Gastrocnemius medialis (tissue), 4 donors: ENCODE measurements at regions not wholly inside any gene's neighbourhood (a gene's known extent, or its start where the extent isn't known, plus 50 kb on each side); places are given as distances from the start of the nearest gene placed in this dataset.

Experiments
- CTCF ChIP-seq, 5 experiments: fragments of 450-650 bp in 3 of 5; fragments of 200-600 bp in 2 of 5; sonication (generic) in 2 of 5; IDR thresholded peaks in 4 of 5; conservative IDR thresholded peaks in 1 of 5; 1 replicate in 4 of 5; 2 replicates in 1 of 5; pipeline ENCODE4 v1.5.1; 2016 to 2019; ENCODE audit warnings: antibody characterized with exemption in 5 of 5, mild to moderate bottlenecking in 3 of 5, moderate library complexity in 3 of 5
- POLR2A ChIP-seq, 2 donors: fragments of 450-650 bp; IDR thresholded peaks; one replicate each; pipeline ENCODE4 v1.6.1; 2017; ENCODE audit warnings: antibody characterized with exemption in 2 of 2, mild to moderate bottlenecking in 2 of 2, moderate library complexity in 2 of 2

GRCh38 chr11:25991476-25991875 lies 340.5 kb upstream of the ANO3 start:
- TF ChIP-seq CTCF (IDR thresholded peaks at IDR 0.05 in 4 of 5, conservative IDR thresholded peaks at IDR 0.05 in 1 of 5) (no peak), POLR2A (IDR thresholded peaks at IDR 0.05) (no peak)
